Activated CD8-positive, alpha-beta memory T cell treated with anti-CD3 and anti-CD28 coated beads, Interleukin-2, amount 10 ng/mL, durations not matched to agents 7 days and 5 days (primary cell): ENCODE measurements at regions not wholly inside any gene's neighbourhood (a gene's known extent, or its start where the extent isn't known, plus 50 kb on each side); places are given as distances from the start of the nearest gene placed in this dataset.

Experiments used
- ATAC-seq: fragments of 150-1000 bp; cut with Tn5 transposase; one replicate; pipeline ENCODE4 v1.10.0; 2021; ENCODE audit warnings: moderate library complexity
- CTCF ChIA-PET: fragments of 350-600 bp; sonication (Branson Sonifier 250); formaldehyde crosslinking; loops from one replicate; lab custom pipeline; 2021; ENCODE audit warnings: antibody characterized with exemption; lab: Charles Lee
- DNase-seq: peaks from one replicate; pipeline ENCODE4 v3.0.0-alpha.2; 2020
- H3K27ac Mint-ChIP-seq: one replicate; pipeline ENCODE4 v1.8.0; 2021; ENCODE audit warnings: mild to moderate bottlenecking, mixed read lengths
- H3K27me3 Mint-ChIP-seq: one replicate; pipeline ENCODE4 v1.8.0; 2021; ENCODE audit warnings: mixed read lengths
- H3K36me3 Mint-ChIP-seq: one replicate; pipeline ENCODE4 v1.8.0; 2021; ENCODE audit warnings: mild to moderate bottlenecking, mixed read lengths
- H3K4me1 Mint-ChIP-seq: one replicate; pipeline ENCODE4 v1.8.0; 2021; ENCODE audit warnings: mixed read lengths
- H3K4me3 Mint-ChIP-seq: one replicate; pipeline ENCODE4 v1.8.0; 2021; ENCODE audit warnings: mild to moderate bottlenecking, moderate library complexity, mixed read lengths
- H3K9me3 Mint-ChIP-seq: one replicate; pipeline ENCODE4 v1.8.0; 2022; ENCODE audit warnings: low read depth, mixed read lengths

GRCh38 chr18:43682196-43682595 is 404.9 kb upstream of the SYT4 start:
- H3K27me3 Mint-ChIP-seq, result no peaks in the 10 kb centered on the region
- CTCF ChIA-PET, result no interaction called here
- ATAC-seq (no peak), DNase-seq (no peak)
- H3K4me1 Mint-ChIP-seq, result no peaks in the 10 kb centered on the region
- H3K27ac Mint-ChIP-seq, result no peak overlapping the region
- no peaks in the 10 kb centered on the region for H3K36me3 Mint-ChIP-seq
- no peak overlapping the region for H3K4me3 Mint-ChIP-seq
- H3K9me3 Mint-ChIP-seq, result peaks cover 7% of the 10 kb centered on the region

GRCh38 chr18:43686709-43687108 is 409.4 kb upstream of the SYT4 start:
- H3K36me3 Mint-ChIP-seq, result no peaks in the 10 kb centered on the region
- DNase-seq, result no peak
- CTCF ChIA-PET, result no interaction called here
- H3K4me3 Mint-ChIP-seq, result no peak overlapping the region
- peaks cover 7% of the 10 kb centered on the region for H3K9me3 Mint-ChIP-seq
- H3K27me3 Mint-ChIP-seq, result no peaks in the 10 kb centered on the region
- no peak overlapping the region for H3K27ac Mint-ChIP-seq
- no peaks in the 10 kb centered on the region for H3K4me1 Mint-ChIP-seq
- ATAC-seq, result no peak

- Mint-ChIP-seq H3K27ac (no peak overlapping the region), H3K9me3 (peaks cover 2% of the 10 kb centered on the region), H3K36me3 (no peaks in the 10 kb centered on the region), H3K4me1 (no peaks in the 10 kb centered on the region), H3K4me3 (no peak overlapping the region), H3K27me3 (no peaks in the 10 kb centered on the region)
- ATAC-seq, result no peak
- DNase-seq, result no peak
- CTCF ChIA-PET, result interaction anchor here (0.7 kb wide), 1 partner anchor 933 kb away, joined by 3 read pairs; no protein-coding TSS in a partner anchor
Observed at GRCh38 chr18:43692099-43692690, 414.9 kb upstream of the SYT4 start.

GRCh38 chr18:43702399-43702798 is 425.1 kb upstream of the SYT4 start:
- ATAC-seq (no peak), DNase-seq (no peak)
- no peaks in the 10 kb centered on the region for H3K9me3 Mint-ChIP-seq
- no peaks in the 10 kb centered on the region for H3K36me3 Mint-ChIP-seq
- no peak overlapping the region for H3K27ac Mint-ChIP-seq
- no peak overlapping the region for H3K4me3 Mint-ChIP-seq
- H3K27me3 Mint-ChIP-seq, result no peaks in the 10 kb centered on the region
- CTCF ChIA-PET, result no interaction called here
- H3K4me1 Mint-ChIP-seq, result no peaks in the 10 kb centered on the region

- CTCF ChIA-PET, result no interaction called here
- ATAC-seq (no peak), DNase-seq (no peak)
- H3K4me3 Mint-ChIP-seq, result no peak overlapping the region
- no peaks in the 10 kb centered on the region for H3K36me3 Mint-ChIP-seq
- H3K27me3 Mint-ChIP-seq, result no peaks in the 10 kb centered on the region
- H3K4me1 Mint-ChIP-seq, result no peaks in the 10 kb centered on the region
- H3K27ac Mint-ChIP-seq, result no peak overlapping the region
- H3K9me3 Mint-ChIP-seq, result no peaks in the 10 kb centered on the region
Observed at GRCh38 chr18:43703050-43703449, 425.8 kb upstream of the SYT4 start.

- no peaks in the 10 kb centered on the region for H3K27me3 Mint-ChIP-seq
- CTCF ChIA-PET, result no interaction called here
- no peak for DNase-seq
- H3K4me1 Mint-ChIP-seq, result no peaks in the 10 kb centered on the region
- ATAC-seq, result no peak
- H3K36me3 Mint-ChIP-seq, result no peaks in the 10 kb centered on the region
- H3K9me3 Mint-ChIP-seq, result no peaks in the 10 kb centered on the region
- no peak overlapping the region for H3K27ac Mint-ChIP-seq
- H3K4me3 Mint-ChIP-seq, result no peak overlapping the region
Observed at GRCh38 chr18:43705850-43706249, 428.6 kb upstream of the SYT4 start.

GRCh38 chr18:43710135-43710534 is 432.8 kb upstream of the SYT4 start:
- H3K9me3 Mint-ChIP-seq, result peaks cover 3% of the 10 kb centered on the region
- H3K36me3 Mint-ChIP-seq, result no peaks in the 10 kb centered on the region
- ATAC-seq (no peak), DNase-seq (no peak)
- H3K27me3 Mint-ChIP-seq, result no peaks in the 10 kb centered on the region
- CTCF ChIA-PET, result no interaction called here
- H3K4me1 Mint-ChIP-seq, result no peaks in the 10 kb centered on the region
- H3K27ac Mint-ChIP-seq, result no peak overlapping the region
- no peak overlapping the region for H3K4me3 Mint-ChIP-seq

- no peak for ATAC-seq
- no peak for DNase-seq
- peaks cover 3% of the 10 kb centered on the region for H3K9me3 Mint-ChIP-seq
- CTCF ChIA-PET, result no interaction called here
- H3K36me3 Mint-ChIP-seq, result no peaks in the 10 kb centered on the region
- H3K4me3 Mint-ChIP-seq, result no peak overlapping the region
- H3K27ac Mint-ChIP-seq, result no peak overlapping the region
- H3K4me1 Mint-ChIP-seq, result no peaks in the 10 kb centered on the region
- H3K27me3 Mint-ChIP-seq, result no peaks in the 10 kb centered on the region
Observed at GRCh38 chr18:43714343-43715010, 437.2 kb upstream of the SYT4 start.

GRCh38 chr18:43719267-43719795 is 442.0 kb upstream of the SYT4 start:
- no peaks in the 10 kb centered on the region for H3K4me1 Mint-ChIP-seq
- no peaks in the 10 kb centered on the region for H3K27me3 Mint-ChIP-seq
- no peak overlapping the region for H3K4me3 Mint-ChIP-seq
- CTCF ChIA-PET, result no interaction called here
- ATAC-seq, result no peak
- H3K36me3 Mint-ChIP-seq, result no peaks in the 10 kb centered on the region
- H3K9me3 Mint-ChIP-seq, result peaks cover 6% of the 10 kb centered on the region
- no peak overlapping the region for H3K27ac Mint-ChIP-seq
- no peak for DNase-seq

GRCh38 chr18:43720041-43720440 is 442.8 kb upstream of the SYT4 start:
- no peak overlapping the region for H3K27ac Mint-ChIP-seq
- CTCF ChIA-PET, result no interaction called here
- no peaks in the 10 kb centered on the region for H3K27me3 Mint-ChIP-seq
- peaks cover 9% of the 10 kb centered on the region for H3K9me3 Mint-ChIP-seq
- DNase-seq (no peak), ATAC-seq (no peak)
- H3K4me1 Mint-ChIP-seq, result no peaks in the 10 kb centered on the region
- H3K36me3 Mint-ChIP-seq, result no peaks in the 10 kb centered on the region
- no peak overlapping the region for H3K4me3 Mint-ChIP-seq

GRCh38 chr18:43735570-43735969 is 458.3 kb upstream of the SYT4 start:
- Mint-ChIP-seq H3K9me3 (peaks cover 10% of the 10 kb centered on the region), H3K4me1 (no peaks in the 10 kb centered on the region), H3K36me3 (no peaks in the 10 kb centered on the region), H3K27ac (no peak overlapping the region), H3K27me3 (no peaks in the 10 kb centered on the region), H3K4me3 (no peak overlapping the region)
- CTCF ChIA-PET, result no interaction called here
- DNase-seq (no peak), ATAC-seq (no peak)

- Mint-ChIP-seq H3K27me3 (no peaks in the 10 kb centered on the region), H3K36me3 (no peaks in the 10 kb centered on the region), H3K9me3 (peaks cover 18% of the 10 kb centered on the region), H3K27ac (no peak overlapping the region), H3K4me1 (no peaks in the 10 kb centered on the region), H3K4me3 (no peak overlapping the region)
- ATAC-seq (no peak), DNase-seq (no peak)
- CTCF ChIA-PET, result no interaction called here
Observed at GRCh38 chr18:43744960-43745745, 467.9 kb upstream of the SYT4 start.

GRCh38 chr18:43751203-43751602 is 473.9 kb upstream of the SYT4 start:
- CTCF ChIA-PET, result no interaction called here
- H3K4me1 Mint-ChIP-seq, result no peaks in the 10 kb centered on the region
- ATAC-seq, result no peak
- DNase-seq, result no peak
- H3K4me3 Mint-ChIP-seq, result no peak overlapping the region
- H3K36me3 Mint-ChIP-seq, result no peaks in the 10 kb centered on the region
- peaks cover 6% of the 10 kb centered on the region for H3K9me3 Mint-ChIP-seq
- no peaks in the 10 kb centered on the region for H3K27me3 Mint-ChIP-seq
- no peak overlapping the region for H3K27ac Mint-ChIP-seq

- no peaks in the 10 kb centered on the region for H3K4me1 Mint-ChIP-seq
- DNase-seq (no peak), ATAC-seq (no peak)
- H3K27ac Mint-ChIP-seq, result no peak overlapping the region
- no peaks in the 10 kb centered on the region for H3K27me3 Mint-ChIP-seq
- H3K9me3 Mint-ChIP-seq, result peaks cover 6% of the 10 kb centered on the region
- H3K36me3 Mint-ChIP-seq, result no peaks in the 10 kb centered on the region
- CTCF ChIA-PET, result no interaction called here
- H3K4me3 Mint-ChIP-seq, result no peak overlapping the region
Observed at GRCh38 chr18:43751835-43752234, 474.5 kb upstream of the SYT4 start.
